GM12891 (cell line): ENCODE measurements at regions not wholly inside any gene's neighbourhood (a gene's known extent, or its start where the extent isn't known, plus 50 kb on each side); places are given as distances from the start of the nearest gene placed in this dataset.

Experiments
- POLR2A ChIP-seq: IDR thresholded peaks from 2 replicates; pipeline ENCODE4 v1.6.1; 2011; ENCODE audit warnings: low read depth, low read length, control low read depth
- POLR2AphosphoS5 ChIP-seq: IDR thresholded peaks from 2 replicates; pipeline ENCODE4 v1.6.1; 2011; ENCODE audit warnings: low read depth, low read length, control low read depth
- POU2F2 ChIP-seq: IDR thresholded peaks from 2 replicates; pipeline ENCODE4 v1.6.1; 2011; ENCODE audit warnings: low read depth, mild to moderate bottlenecking, control low read depth, low read length, moderate library complexity
- SPI1 ChIP-seq: IDR thresholded peaks from 2 replicates; pipeline ENCODE4 v1.6.1; 2011; ENCODE audit warnings: low read depth, low read length, control low read depth
- TAF1 ChIP-seq: IDR thresholded peaks from 2 replicates; pipeline ENCODE4 v1.6.1; 2011; ENCODE audit warnings: low read depth, low read length, control low read depth

DNA sequence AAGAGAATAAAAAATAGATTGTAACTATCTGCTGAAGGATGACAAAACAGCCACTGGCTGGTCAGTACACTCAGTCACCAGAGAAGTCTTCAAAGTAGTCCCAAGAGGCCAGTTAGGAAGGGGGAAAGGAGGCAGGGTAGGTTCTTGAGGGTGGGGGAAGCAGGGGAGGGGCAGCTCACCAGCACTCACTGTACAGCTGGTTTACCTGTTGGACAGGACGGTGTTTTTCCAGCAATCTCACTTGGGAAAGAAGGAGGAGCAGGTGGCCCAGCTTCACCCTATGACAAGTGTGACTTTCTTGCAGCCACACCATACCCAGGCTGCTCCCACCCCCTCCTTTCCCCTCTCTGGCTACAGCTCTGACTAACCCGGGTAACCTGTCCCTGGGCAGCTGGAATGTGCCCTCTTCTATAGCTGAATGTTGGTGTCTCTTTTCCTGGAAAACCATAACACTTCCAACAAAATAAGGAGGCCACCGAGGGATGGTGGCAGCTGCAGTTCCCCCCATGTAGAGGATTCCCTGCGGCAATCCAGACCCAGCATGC, 203.4 kb upstream of the NSMCE3 start:
- no peak for TF ChIP-seq POLR2AphosphoS5
- no peak for TF ChIP-seq POLR2A
- TF ChIP-seq SPI1 = no peak
- TF ChIP-seq POU2F2 = no peak
- no peak for TF ChIP-seq TAF1
